K562 (cell line): ENCODE measurements at regions not wholly inside any gene's neighbourhood (a gene's known extent, or its start where the extent isn't known, plus 50 kb on each side); places are given as distances from the start of the nearest gene placed in this dataset.

Source experiments
- ATAC-seq: fragments of 200-7000 bp; cut with Tn5 transposase; 3 replicates; pipeline ENCODE4 v1.9.1; 2020; ENCODE audit warnings: moderate library complexity
- BruUV-seq: library from RNA; stranded (reverse); fragments of 400-500 nt; replicated peaks from 2 replicates; lab custom pipeline; 2021; lab: Mats Ljungman, UMichigan
- CTCF ChIA-PET: fragments of 300-600 bp; formaldehyde crosslinking; extraction: SDS; loops from one replicate; lab custom pipeline; 2021; ENCODE audit warnings: low intra/inter-chr PET ratio; lab: Yijun Ruan, JAX
- POLR2A ChIA-PET: fragments of 300-600, 350-650 bp; sonication (Branson Sonifier 250); formaldehyde crosslinking; extraction: SDS; loops from one replicate; lab custom pipeline; 2021; ENCODE audit warnings: antibody characterized with exemption, inconsistent platforms; lab: Yijun Ruan, JAX
- DNase-seq, 4 experiments: peaks; one replicate each; pipeline versions ENCODE4 v3.0.0 to v3.0.0-alpha.2; 2011 to 2018; ENCODE audit warnings: low spot score in 3 of 4, mixed read lengths in 3 of 4; ENCODE audit errors: extremely low read depth in 1 of 4
- FAIRE-seq: peaks from 2 replicates; lab custom pipeline; 2011; peaks lifted over from hg19 to GRCh38; lab: Jason Lieb, UNC
- H2AFZ ChIP-seq: 2 replicates; pipeline ENCODE4 v1.6.0; 2011; ENCODE audit warnings: low read depth, low read length, control low read depth, inconsistent platforms
- H3K27ac ChIP-seq: fragments of 200-600 bp; 3 replicates; pipeline ENCODE4 v1.8.0; 2011; ENCODE audit warnings: low read depth, mild to moderate bottlenecking, control low read depth, inconsistent platforms, low read length, moderate library complexity, mixed read lengths; ENCODE audit errors: extremely low read depth
- H3K27me3 ChIP-seq, 2 experiments: fragments of 300-600 bp in 1 of 2; 2 replicates in 1 of 2; 3 replicates in 1 of 2; pipeline versions ENCODE4 v1.6.0 to v1.8.0; 2011; ENCODE audit warnings: inconsistent platforms in 2 of 2, low read length in 2 of 2, mild to moderate bottlenecking in 1 of 2, mixed read lengths in 1 of 2, moderate library complexity in 1 of 2; ENCODE audit not compliant: control insufficient read depth in 2 of 2, insufficient read depth in 2 of 2
- H3K36me3 ChIP-seq: fragments of 300-600 bp; 3 replicates; pipeline ENCODE4 v1.8.0; 2011; ENCODE audit warnings: mild to moderate bottlenecking, low read length, inconsistent platforms; ENCODE audit not compliant: control insufficient read depth, insufficient read depth
- H3K4me1 ChIP-seq, 2 experiments: fragments of 200-600 bp in 1 of 2; replicated peaks in 1 of 2; 2 replicates in 1 of 2; 3 replicates in 1 of 2; pipeline versions ENCODE4 v1.5.1 to v1.8.0; 2011; ENCODE audit warnings: inconsistent platforms in 2 of 2, low read length in 2 of 2, mild to moderate bottlenecking in 1 of 2, mixed read lengths in 1 of 2, moderate library complexity in 1 of 2; ENCODE audit not compliant: control insufficient read depth in 2 of 2, insufficient read depth in 2 of 2
- H3K4me2 ChIP-seq: 2 replicates; pipeline ENCODE4 v1.6.1; 2011; ENCODE audit warnings: low read length, control low read depth, inconsistent platforms, mixed read lengths; ENCODE audit not compliant: insufficient read depth
- H3K4me3 ChIP-seq: fragments of 200-600 bp; sonication (generic), shearing (Covaris generic); 2 replicates; pipeline ENCODE4 v1.5.1; 2016; ENCODE audit warnings: control low read depth, inconsistent platforms
- H3K79me2 ChIP-seq: fragments of 200-600 bp; 3 replicates; pipeline ENCODE4 v1.8.0; 2011; ENCODE audit warnings: low read length, inconsistent platforms; ENCODE audit not compliant: control insufficient read depth, insufficient read depth
- H3K9ac ChIP-seq, 2 experiments: 2 replicates each; pipeline versions ENCODE4 v1.6.0 to v1.6.1; 2011; ENCODE audit warnings: low read depth in 2 of 2, low read length in 2 of 2, control low read depth in 1 of 2, inconsistent platforms in 1 of 2, mild to moderate bottlenecking in 1 of 2, mixed read lengths in 1 of 2; ENCODE audit not compliant: insufficient read depth in 1 of 2
- H3K9me1 ChIP-seq: one replicate; pipeline ENCODE4 v1.6.0; 2011; ENCODE audit warnings: inconsistent platforms, mild to moderate bottlenecking, low read length, moderate library complexity; ENCODE audit not compliant: control insufficient read depth, insufficient read depth
- H3K9me3 ChIP-seq: replicated peaks from 2 replicates; pipeline ENCODE4 v1.5.1; 2011; ENCODE audit warnings: low read depth, low read length, inconsistent platforms; ENCODE audit not compliant: control insufficient read depth, insufficient read depth
- H4K20me1 ChIP-seq: replicated peaks from 2 replicates; pipeline ENCODE4 v1.6.1; 2011; ENCODE audit warnings: low read length, inconsistent platforms, mixed read lengths; ENCODE audit not compliant: control insufficient read depth, insufficient read depth
- ARID1B ChIP-seq: fragments of 450-650 bp; IDR thresholded peaks from 2 replicates; pipeline ENCODE4 v1.6.1; 2016; ENCODE audit warnings: antibody characterized with exemption, mild to moderate bottlenecking, inconsistent platforms
- ARNT ChIP-seq, 2 experiments: fragments of 450-650 bp; IDR thresholded peaks; 2 replicates each; pipeline ENCODE4 v1.6.1; 2016; ENCODE audit warnings: mild to moderate bottlenecking in 1 of 2
- ATF4 ChIP-seq: fragments of 450-650 bp; formaldehyde crosslinking; IDR thresholded peaks from 2 replicates; pipeline ENCODE4 v1.4.0; 2022; ENCODE audit warnings: mild to moderate bottlenecking, moderate library complexity
- CCAR2 ChIP-seq: fragments of 200-400 bp; formaldehyde crosslinking; IDR thresholded peaks from 2 replicates; pipeline ENCODE4 v1.6.1; 2017; ENCODE audit warnings: mild to moderate bottlenecking, low read depth, low read length
- JUND ChIP-seq, 2 experiments: IDR thresholded peaks; 2 replicates in 1 of 2; 3 replicates in 1 of 2; pipeline ENCODE4 v1.6.1; 2011; ENCODE audit warnings: borderline replicate concordance in 2 of 2, low read depth in 2 of 2, low read length in 2 of 2, improper control_type of control experiment in 1 of 2, missing biosample characterization in 1 of 2, missing genetic modification characterization in 1 of 2, missing genetic modification reagents in 1 of 2
- MTA2 ChIP-seq: fragments of 450-650 bp; IDR thresholded peaks from 2 replicates; pipeline ENCODE4 v1.6.1; 2016; ENCODE audit warnings: low read depth
- NCOA2 ChIP-seq, 2 experiments: fragments of 450-650 bp; IDR thresholded peaks; 2 replicates each; pipeline ENCODE4 v1.6.1; 2018; ENCODE audit warnings: mild to moderate bottlenecking in 2 of 2, moderate library complexity in 1 of 2; ENCODE audit not compliant: partially characterized antibody in 2 of 2
- PML ChIP-seq: IDR thresholded peaks from 2 replicates; pipeline ENCODE4 v1.6.1; 2012; ENCODE audit warnings: low read length, inconsistent platforms
- RFX1 ChIP-seq: fragments of 450-650 bp; IDR thresholded peaks from 2 replicates; pipeline ENCODE4 v1.6.1; 2016; ENCODE audit warnings: mild to moderate bottlenecking, moderate library complexity
- SAFB ChIP-seq: fragments of 200-400 bp; formaldehyde crosslinking; IDR thresholded peaks from 2 replicates; pipeline ENCODE4 v1.6.1; 2017; ENCODE audit warnings: low read depth, low read length, borderline replicate concordance
- SOX6 ChIP-seq: fragments of 450-650 bp; IDR thresholded peaks from 2 replicates; pipeline ENCODE4 v1.6.1; 2014; ENCODE audit warnings: mild to moderate bottlenecking
- TSC22D4 ChIP-seq: fragments of 450-650 bp; IDR thresholded peaks from 2 replicates; pipeline ENCODE4 v1.6.1; 2016; ENCODE audit warnings: missing genetic modification characterization, missing biosample characterization, control low read depth
- YY1 ChIP-seq, 3 experiments: IDR thresholded peaks; 2 replicates each; pipeline ENCODE4 v1.6.1; 2011; ENCODE audit warnings: low read length in 2 of 3, mild to moderate bottlenecking in 2 of 3, moderate library complexity in 2 of 3, borderline replicate concordance in 1 of 3, control low read depth in 1 of 3, low read depth in 1 of 3; ENCODE audit not compliant: insufficient read depth in 3 of 3, insufficient replicate concordance in 2 of 3, control insufficient read depth in 1 of 3, insufficient read length in 1 of 3; ENCODE audit errors: extremely low read depth in 1 of 3
- in situ Hi-C: fragments of 300-500 bp; cut with MboI; formaldehyde crosslinking; loops from 4 replicates; pipeline ENCODE4 v1.15.0; 2018; ENCODE audit warnings: inconsistent platforms, mixed read lengths
- intact Hi-C: fragments of 100-400 bp; cut with micrococcal nuclease; formaldehyde crosslinking; loops from 2 replicates; pipeline ENCODE4 v1.14.2; 2022
- TF ChIP-seq, protein P1 (sequence below), 3 experiments: fragments of 200-800 bp in 1 of 3; fragments of 250-450 bp in 1 of 3; fragments of 450-650 bp in 1 of 3; sonication (Bioruptor Pico) in 1 of 3; sonication (Bioruptor generic) in 1 of 3; formaldehyde crosslinking in 1 of 3; IDR thresholded peaks; 2 replicates each; pipeline versions ENCODE4 v1.6.1 to v1.8.0; 2016 to 2022; ENCODE audit warnings: mild to moderate bottlenecking in 2 of 3, missing genetic modification characterization in 2 of 3, missing compliant biosample characterization in 1 of 3, moderate library complexity in 1 of 3

DNA sequence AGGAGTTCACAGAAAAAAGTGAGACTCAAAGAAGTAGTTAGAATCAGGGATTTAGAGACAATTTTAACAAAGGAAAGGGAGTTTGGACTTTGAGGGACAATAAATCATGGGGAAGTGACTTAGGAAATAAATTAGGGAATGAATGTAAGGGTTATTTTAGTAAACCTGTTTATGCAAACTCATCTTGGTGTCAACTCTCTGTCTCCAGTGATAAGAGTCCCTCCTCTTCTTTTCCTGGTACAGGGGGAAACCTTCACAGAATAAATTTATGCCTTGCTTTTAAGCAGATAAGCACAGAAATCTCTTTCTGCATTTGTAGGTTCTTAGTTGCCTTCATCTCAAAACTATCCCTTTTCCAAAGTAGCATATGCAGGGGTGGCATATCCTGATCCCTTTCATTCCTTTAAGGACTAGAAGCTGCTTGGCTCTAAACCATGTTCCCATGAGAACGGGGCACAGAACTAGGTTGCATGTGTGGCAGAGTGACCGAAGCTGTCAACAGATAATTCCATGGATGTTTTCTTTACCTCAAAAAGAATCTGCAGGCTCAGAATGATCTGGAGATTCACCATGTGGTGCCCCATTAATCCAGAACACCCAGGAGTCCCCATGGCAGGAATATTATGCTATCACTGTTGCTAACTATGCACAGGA, 155.4 kb downstream of the ZNF648 start (continued):
- TF ChIP-seq, protein P1, sequence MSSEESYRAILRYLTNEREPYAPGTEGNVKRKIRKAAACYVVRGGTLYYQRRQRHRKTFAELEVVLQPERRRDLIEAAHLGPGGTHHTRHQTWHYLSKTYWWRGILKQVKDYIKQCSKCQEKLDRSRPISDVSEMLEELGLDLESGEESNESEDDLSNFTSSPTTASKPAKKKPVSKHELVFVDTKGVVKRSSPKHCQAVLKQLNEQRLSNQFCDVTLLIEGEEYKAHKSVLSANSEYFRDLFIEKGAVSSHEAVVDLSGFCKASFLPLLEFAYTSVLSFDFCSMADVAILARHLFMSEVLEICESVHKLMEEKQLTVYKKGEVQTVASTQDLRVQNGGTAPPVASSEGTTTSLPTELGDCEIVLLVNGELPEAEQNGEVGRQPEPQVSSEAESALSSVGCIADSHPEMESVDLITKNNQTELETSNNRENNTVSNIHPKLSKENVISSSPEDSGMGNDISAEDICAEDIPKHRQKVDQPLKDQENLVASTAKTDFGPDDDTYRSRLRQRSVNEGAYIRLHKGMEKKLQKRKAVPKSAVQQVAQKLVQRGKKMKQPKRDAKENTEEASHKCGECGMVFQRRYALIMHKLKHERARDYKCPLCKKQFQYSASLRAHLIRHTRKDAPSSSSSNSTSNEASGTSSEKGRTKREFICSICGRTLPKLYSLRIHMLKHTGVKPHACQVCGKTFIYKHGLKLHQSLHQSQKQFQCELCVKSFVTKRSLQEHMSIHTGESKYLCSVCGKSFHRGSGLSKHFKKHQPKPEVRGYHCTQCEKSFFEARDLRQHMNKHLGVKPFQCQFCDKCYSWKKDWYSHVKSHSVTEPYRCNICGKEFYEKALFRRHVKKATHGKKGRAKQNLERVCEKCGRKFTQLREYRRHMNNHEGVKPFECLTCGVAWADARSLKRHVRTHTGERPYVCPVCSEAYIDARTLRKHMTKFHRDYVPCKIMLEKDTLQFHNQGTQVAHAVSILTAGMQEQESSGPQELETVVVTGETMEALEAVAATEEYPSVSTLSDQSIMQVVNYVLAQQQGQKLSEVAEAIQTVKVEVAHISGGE (CRISPR knock-in tag; IDR thresholded peaks at IDR 0.05) = peak in 1 of 3 experiments; percentile 58; a peak in 1 of 6 replicates
- peak; percentile 90 for TF ChIP-seq MTA2
- TF ChIP-seq NCOA2 (IDR thresholded peaks at IDR 0.05; ENCODE audit: partially characterized antibody in 2 of 2) = peak; percentile 57 to 61
- TF ChIP-seq PML = peak; percentile 80; the same call in 1 of the 2 replicates

DNA sequence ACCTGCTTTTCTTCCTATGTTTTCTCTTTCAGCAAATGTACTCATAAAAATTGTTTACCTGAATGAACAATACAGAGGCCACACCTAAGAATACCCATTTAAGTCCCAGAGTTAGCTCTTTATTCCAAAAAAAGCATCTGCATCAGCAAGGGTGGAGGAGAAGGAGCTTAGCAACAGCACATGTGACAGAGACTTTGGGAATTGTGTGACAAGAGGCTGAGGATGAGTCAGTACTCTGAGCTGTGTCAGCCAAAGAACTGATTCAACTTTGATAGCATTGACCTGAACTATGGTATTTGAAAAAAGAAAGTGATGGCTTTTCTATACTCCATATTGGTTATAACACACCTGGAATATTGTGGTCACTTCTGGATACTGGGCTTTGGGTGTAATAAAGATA, 162.7 kb downstream of the ZNF648 start:
- no peaks in the 10 kb centered on the region for H3K27me3 ChIP-seq
- BruUV-seq = no TSS peak
- TF ChIP-seq ARNT (IDR thresholded peaks at IDR 0.05) (no peak), TSC22D4 (no peak), ATF4 (no peak), CCAR2 (no peak), ARID1B (peak; percentile 39; the same call in 1 of the 2 replicates), RFX1 (peak; percentile 50), SOX6 (peak; percentile 34; the same call in 1 of the 2 replicates), JUND (IDR thresholded peaks at IDR 0.05; ENCODE audit: borderline replicate concordance, low read depth, low read length) (peak; percentile 78; the same call in 1 of the 2 replicates), JUND (tag; IDR thresholded peaks at IDR 0.05; ENCODE audit: borderline replicate concordance, low read depth, low read length) (peak; percentile 62; the same call in 2 of the 3 replicates), YY1 (IDR thresholded peaks at IDR 0.05; ENCODE audit: borderline replicate concordance in 1 of 3, control insufficient read depth in 1 of 3, extremely low read depth in 1 of 3, insufficient read depth in 3 of 3, insufficient read length in 1 of 3, insufficient replicate concordance in 2 of 3, low read depth in 1 of 3, low read length in 2 of 3) (no peak), SAFB (no peak)

More for the DNA sequence above, 162.7 kb downstream of the ZNF648 start:
- H3K27ac ChIP-seq = no peak overlapping the region
- no peaks in the 10 kb centered on the region; the same call in 1 of the 2 replicates for H3K9me3 ChIP-seq
- no peaks in the 10 kb centered on the region for H3K9me1 ChIP-seq
- no peaks in the 10 kb centered on the region for H3K79me2 ChIP-seq
- DNase-seq (peak in 2 of 4 experiments; percentile 24 to 41), ATAC-seq (no peak; the same call in 2 of the 3 replicates), FAIRE-seq (no peak)
- peaks cover 0 to 21% of the 10 kb centered on the region in 2 experiments; a peak in 4 of 5 replicates for H3K4me1 ChIP-seq
- ChIA-PET CTCF (no interaction called here), POLR2A (interaction anchor here (0.9 kb wide), 1 partner anchor 18 kb away, joined by 3 read pairs; no protein-coding TSS in a partner anchor)
- intact Hi-C loops = no loop called here
- H3K4me3 ChIP-seq = no peak overlapping the region
- no peak overlapping the region for H3K9ac ChIP-seq
- H3K36me3 ChIP-seq = no peaks in the 10 kb centered on the region; the same call in 2 of the 3 replicates
- no peaks in the 10 kb centered on the region for H4K20me1 ChIP-seq
- H2AFZ ChIP-seq = no peak overlapping the region
- no peak overlapping the region for H3K4me2 ChIP-seq
- in situ Hi-C loops = no loop called here
